Keratinocyte (primary cell): ENCODE measurements at regions not wholly inside any gene's neighbourhood (a gene's known extent, or its start where the extent isn't known, plus 50 kb on each side); places are given as distances from the start of the nearest gene placed in this dataset.

Experiments used
- DNase-seq: peaks from one replicate; pipeline ENCODE4 v3.0.0-alpha.2; 2011; ENCODE audit warnings: low read depth, missing footprints, low spot score
- FAIRE-seq: peaks from 2 replicates; lab custom pipeline; 2011; peaks lifted over from hg19 to GRCh38; lab: Jason Lieb, UNC
- H2AFZ ChIP-seq: 2 replicates; pipeline ENCODE4 v1.6.0; 2012; ENCODE audit warnings: low read length, control low read depth, inconsistent platforms; ENCODE audit not compliant: control insufficient read depth
- H3K27ac ChIP-seq: 2 replicates; pipeline ENCODE4 v1.5.1; 2011; ENCODE audit warnings: low read length; ENCODE audit not compliant: control insufficient read depth, insufficient read depth
- H3K27me3 ChIP-seq: 3 replicates; pipeline ENCODE4 v1.6.0; 2011; ENCODE audit warnings: low read length; ENCODE audit not compliant: control insufficient read depth, insufficient read depth; ENCODE audit errors: extremely low read depth
- H3K36me3 ChIP-seq, 2 experiments: 2 replicates in 1 of 2; 3 replicates in 1 of 2; pipeline ENCODE4 v1.5.1; 2011; ENCODE audit warnings: low read length in 2 of 2, mild to moderate bottlenecking in 1 of 2; ENCODE audit not compliant: control insufficient read depth in 2 of 2, insufficient read depth in 2 of 2; ENCODE audit errors: extremely low read depth in 1 of 2
- H3K4me1 ChIP-seq: 3 replicates; pipeline ENCODE4 v1.5.1; 2011; ENCODE audit warnings: low read length; ENCODE audit not compliant: control insufficient read depth, insufficient read depth; ENCODE audit errors: extremely low read depth
- H3K4me2 ChIP-seq: 3 replicates; pipeline ENCODE4 v1.6.0; 2011; ENCODE audit warnings: low read depth, low read length; ENCODE audit not compliant: control insufficient read depth, insufficient read depth; ENCODE audit errors: extremely low read depth
- H3K4me3 ChIP-seq, 3 experiments: fragments of 200-600 bp in 1 of 3; sonication (generic) in 1 of 3; 2 replicates in 2 of 3; 3 replicates in 1 of 3; pipeline ENCODE4 v1.5.1; 2011 to 2016; ENCODE audit warnings: low read length in 3 of 3, mild to moderate bottlenecking in 3 of 3, control low read depth in 2 of 3, inconsistent platforms in 1 of 3, low read depth in 1 of 3, mixed read lengths in 1 of 3, mixed run types in 1 of 3, moderate library complexity in 1 of 3; ENCODE audit not compliant: control insufficient read depth in 2 of 3, insufficient read depth in 2 of 3; ENCODE audit errors: extremely low read depth in 1 of 3
- H3K79me2 ChIP-seq: 2 replicates; pipeline ENCODE4 v1.6.0; 2012; ENCODE audit warnings: low read length; ENCODE audit not compliant: control insufficient read depth, insufficient read depth
- H3K9ac ChIP-seq: 3 replicates; pipeline ENCODE4 v1.6.0; 2011; ENCODE audit warnings: low read length; ENCODE audit not compliant: control insufficient read depth, insufficient read depth; ENCODE audit errors: extremely low read depth
- H3K9me1 ChIP-seq: 3 replicates; pipeline ENCODE4 v1.6.0; 2011; ENCODE audit warnings: low read length; ENCODE audit not compliant: control insufficient read depth, insufficient read depth; ENCODE audit errors: extremely low read depth
- H3K9me3 ChIP-seq: 2 replicates; pipeline ENCODE4 v1.5.1; 2012; ENCODE audit warnings: low read depth, low read length; ENCODE audit not compliant: control insufficient read depth
- H4K20me1 ChIP-seq: 3 replicates; pipeline ENCODE4 v1.6.0; 2011; ENCODE audit warnings: low read length; ENCODE audit not compliant: control insufficient read depth, insufficient read depth; ENCODE audit errors: extremely low read depth
- CTCF ChIP-seq, 3 experiments: IDR thresholded peaks in 1 of 3; conservative IDR thresholded peaks in 1 of 3; optimal IDR thresholded peaks in 1 of 3; 2 replicates in 2 of 3; 3 replicates in 1 of 3; pipeline versions ENCODE3 to v1.5.1; 2011; ENCODE audit warnings: low read length in 3 of 3, mild to moderate bottlenecking in 3 of 3, moderate library complexity in 2 of 3, control low read depth in 1 of 3, inconsistent platforms in 1 of 3; ENCODE audit not compliant: insufficient read depth in 2 of 3; ENCODE audit errors: extremely low read depth in 1 of 3
- EZH2 ChIP-seq: IDR thresholded peaks from one replicate; pipeline ENCODE4 v1.6.1; 2012; ENCODE audit warnings: inconsistent platforms, mild to moderate bottlenecking, low read length, moderate library complexity
- dilution Hi-C: fragments of 300-500 bp; cut with MboI; formaldehyde crosslinking; loops from one replicate; pipeline ENCODE4 v1.7.0; 2020; ENCODE audit warnings: low sequenced_read_pairs; ENCODE audit not compliant: extremely low pct_ligation_motif_present

- H3K9me3 ChIP-seq: no peaks in the 10 kb centered on the region
- H3K4me2 ChIP-seq: peak overlapping the region; percentile 3
- H3K36me3 ChIP-seq: no peaks in the 10 kb centered on the region
- no peak overlapping the region for H2AFZ ChIP-seq
- dilution Hi-C loops: no loop called here
- no peaks in the 10 kb centered on the region for H3K4me1 ChIP-seq
- H3K27me3 ChIP-seq: no peaks in the 10 kb centered on the region
- H3K9me1 ChIP-seq: no peaks in the 10 kb centered on the region
- H3K27ac ChIP-seq: no peak overlapping the region
- no peak for FAIRE-seq
- DNase-seq: no peak
- no peaks in the 10 kb centered on the region for H4K20me1 ChIP-seq
- H3K4me3 ChIP-seq: no peak overlapping the region
- TF ChIP-seq EZH2: no peak
- TF ChIP-seq CTCF (optimal IDR thresholded peaks at IDR 0.05 in 1 of 3, IDR thresholded peaks at IDR 0.05 in 1 of 3, conservative IDR thresholded peaks at IDR 0.05 in 1 of 3; ENCODE audit: extremely low read depth in 1 of 3, insufficient read depth in 2 of 3, low read length in 3 of 3): no peak
- H3K79me2 ChIP-seq: no peaks in the 10 kb centered on the region
- no peak overlapping the region for H3K9ac ChIP-seq
Observed at GRCh38 chr13:90552702-90553101, 794.8 kb upstream of the MIR17HG start.

- no peaks in the 10 kb centered on the region for H3K27me3 ChIP-seq
- H2AFZ ChIP-seq: peak overlapping the region; percentile 25
- H3K36me3 ChIP-seq: no peaks in the 10 kb centered on the region
- H3K9me3 ChIP-seq: no peaks in the 10 kb centered on the region
- H4K20me1 ChIP-seq: no peaks in the 10 kb centered on the region
- H3K9me1 ChIP-seq: no peaks in the 10 kb centered on the region
- TF ChIP-seq EZH2: no peak
- no peak for TF ChIP-seq CTCF (optimal IDR thresholded peaks at IDR 0.05 in 1 of 3, IDR thresholded peaks at IDR 0.05 in 1 of 3, conservative IDR thresholded peaks at IDR 0.05 in 1 of 3; ENCODE audit: extremely low read depth in 1 of 3, insufficient read depth in 2 of 3, low read length in 3 of 3)
- H3K4me3 ChIP-seq: no peak overlapping the region
- no peaks in the 10 kb centered on the region for H3K79me2 ChIP-seq
- no peaks in the 10 kb centered on the region for H3K4me1 ChIP-seq
- no peak overlapping the region for H3K9ac ChIP-seq
- H3K27ac ChIP-seq: no peak overlapping the region
- peak overlapping the region; percentile 3 for H3K4me2 ChIP-seq
- FAIRE-seq (no peak), DNase-seq (no peak)
- dilution Hi-C loops: no loop called here
Observed at GRCh38 chr13:90553159-90553558, 794.3 kb upstream of the MIR17HG start.
